ENCODE measurements at regions not wholly inside any gene's neighbourhood (a gene's known extent, or its start where the extent isn't known, plus 50 kb on each side); places are given as distances from the start of the nearest gene placed in this dataset.

DNA sequence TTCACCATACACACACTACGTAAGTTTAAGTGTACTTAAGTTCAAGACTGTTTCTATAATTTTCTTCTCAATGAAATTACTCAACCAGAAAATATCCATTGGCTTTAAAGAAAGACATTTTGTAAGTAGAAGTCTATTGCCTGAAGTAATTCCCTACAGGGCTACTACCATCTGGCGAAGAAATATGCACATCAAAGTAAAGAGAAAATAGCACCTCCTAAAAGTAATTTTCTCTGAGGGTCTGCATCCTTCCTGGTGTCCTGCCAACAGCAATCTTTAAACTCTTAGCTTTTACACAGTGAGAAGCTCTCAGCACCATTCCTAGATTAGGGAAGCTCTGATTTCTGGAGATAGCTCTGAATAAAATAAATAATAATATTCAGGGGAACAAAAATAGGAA lies 498.5 kb upstream of the TYRP1 start:
- TF ChIP-seq, protein P1, sequence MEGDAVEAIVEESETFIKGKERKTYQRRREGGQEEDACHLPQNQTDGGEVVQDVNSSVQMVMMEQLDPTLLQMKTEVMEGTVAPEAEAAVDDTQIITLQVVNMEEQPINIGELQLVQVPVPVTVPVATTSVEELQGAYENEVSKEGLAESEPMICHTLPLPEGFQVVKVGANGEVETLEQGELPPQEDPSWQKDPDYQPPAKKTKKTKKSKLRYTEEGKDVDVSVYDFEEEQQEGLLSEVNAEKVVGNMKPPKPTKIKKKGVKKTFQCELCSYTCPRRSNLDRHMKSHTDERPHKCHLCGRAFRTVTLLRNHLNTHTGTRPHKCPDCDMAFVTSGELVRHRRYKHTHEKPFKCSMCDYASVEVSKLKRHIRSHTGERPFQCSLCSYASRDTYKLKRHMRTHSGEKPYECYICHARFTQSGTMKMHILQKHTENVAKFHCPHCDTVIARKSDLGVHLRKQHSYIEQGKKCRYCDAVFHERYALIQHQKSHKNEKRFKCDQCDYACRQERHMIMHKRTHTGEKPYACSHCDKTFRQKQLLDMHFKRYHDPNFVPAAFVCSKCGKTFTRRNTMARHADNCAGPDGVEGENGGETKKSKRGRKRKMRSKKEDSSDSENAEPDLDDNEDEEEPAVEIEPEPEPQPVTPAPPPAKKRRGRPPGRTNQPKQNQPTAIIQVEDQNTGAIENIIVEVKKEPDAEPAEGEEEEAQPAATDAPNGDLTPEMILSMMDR (IDR thresholded peaks at IDR 0.05): no peak

- TF ChIP-seq, protein P1 (IDR thresholded peaks at IDR 0.05): no peak
Observed at GRCh38 chr9:12195456-12195855, 497.7 kb upstream of the TYRP1 start.

DNA sequence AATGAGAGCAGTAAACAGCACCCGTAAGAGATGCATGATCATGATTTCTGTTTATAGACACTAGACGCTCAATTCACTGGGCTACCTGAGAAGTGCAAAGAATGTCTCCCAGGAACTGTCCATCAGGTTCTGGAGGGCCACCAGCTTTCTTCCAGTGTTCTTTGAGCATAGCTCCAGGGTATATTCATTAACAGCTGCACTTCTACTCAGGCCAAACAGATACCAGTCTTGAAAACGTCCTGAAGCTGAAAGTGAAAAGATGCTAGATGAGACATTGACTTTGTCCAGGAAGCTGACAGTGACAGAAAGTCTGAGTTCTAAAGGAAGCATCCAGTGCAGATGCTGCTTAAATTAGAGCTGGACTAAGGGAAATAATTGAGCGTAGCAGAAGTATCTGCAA lies 488.7 kb upstream of the TYRP1 start:
- TF ChIP-seq, protein P1 (IDR thresholded peaks at IDR 0.05): no peak

DNA sequence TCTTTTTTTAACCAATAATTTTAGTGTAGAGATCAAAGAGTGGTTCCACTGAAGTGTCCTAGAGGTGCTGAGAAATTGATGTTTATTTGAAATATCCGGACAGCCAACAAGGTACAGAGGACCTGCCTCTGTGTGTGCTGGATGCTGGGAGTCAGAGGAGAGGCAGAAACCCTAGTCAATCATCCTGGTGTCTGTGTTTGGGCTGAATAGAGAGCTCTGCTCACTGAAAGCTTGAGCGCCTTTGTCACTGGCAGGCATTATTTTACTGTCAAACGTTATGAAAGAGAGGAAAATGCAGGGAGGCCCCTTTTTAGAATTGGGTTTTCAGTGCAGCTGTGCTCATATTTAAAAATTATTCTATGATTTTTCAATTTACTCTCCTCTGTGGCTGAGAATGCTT lies 480.3 kb upstream of the TYRP1 start:
- TF ChIP-seq, protein P1 (IDR thresholded peaks at IDR 0.05): no peak

GRCh38 chr9:12221470-12221869 lies 471.7 kb upstream of the TYRP1 start:
- TF ChIP-seq, protein P1 (IDR thresholded peaks at IDR 0.05): no peak

- TF ChIP-seq, protein P1 (IDR thresholded peaks at IDR 0.05): no peak
Observed at GRCh38 chr9:12224449-12224848, 468.7 kb upstream of the TYRP1 start.

DNA sequence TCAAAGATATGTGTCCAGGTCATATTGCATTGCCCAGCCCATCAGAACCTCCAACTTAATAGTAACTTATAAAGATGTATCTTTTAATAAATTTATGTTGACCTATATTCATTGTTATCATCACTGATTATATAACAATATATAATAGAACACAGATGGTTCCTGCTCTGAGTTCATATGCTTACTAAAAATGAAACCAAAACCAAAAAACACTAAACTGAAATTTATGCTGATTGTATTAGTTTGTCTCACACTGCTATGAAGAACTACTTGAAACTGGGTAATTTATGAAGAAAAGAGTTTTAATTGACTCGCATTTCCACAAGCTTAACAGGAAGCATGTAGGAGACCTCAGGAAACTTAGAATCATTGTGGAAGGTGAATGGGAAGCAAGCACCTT lies 462.5 kb upstream of the TYRP1 start:
- TF ChIP-seq, protein P1 (IDR thresholded peaks at IDR 0.05): no peak

GRCh38 chr9:12231832-12232231 lies 461.4 kb upstream of the TYRP1 start:
- TF ChIP-seq, protein P1 (IDR thresholded peaks at IDR 0.05): no peak
